Prostate gland (tissue), 2 donors: ENCODE measurements at regions not wholly inside any gene's neighbourhood (a gene's known extent, or its start where the extent isn't known, plus 50 kb on each side); places are given as distances from the start of the nearest gene placed in this dataset.

ENCODE experiments used
- POLR2A ChIP-seq: fragments of 450-650 bp; IDR thresholded peaks from one replicate; pipeline ENCODE4 v1.6.1; 2016; ENCODE audit warnings: antibody characterized with exemption, mild to moderate bottlenecking
- TF ChIP-seq, protein P1 (sequence below), 4 experiments: fragments of 200-600 bp in 2 of 4; fragments of 450-650 bp in 2 of 4; sonication (generic) in 2 of 4; IDR thresholded peaks; 1 replicate in 3 of 4; 2 replicates in 1 of 4; pipeline ENCODE4 v1.5.1; 2016 to 2019; ENCODE audit warnings: antibody characterized with exemption in 4 of 4, mild to moderate bottlenecking in 2 of 4, moderate library complexity in 2 of 4

DNA sequence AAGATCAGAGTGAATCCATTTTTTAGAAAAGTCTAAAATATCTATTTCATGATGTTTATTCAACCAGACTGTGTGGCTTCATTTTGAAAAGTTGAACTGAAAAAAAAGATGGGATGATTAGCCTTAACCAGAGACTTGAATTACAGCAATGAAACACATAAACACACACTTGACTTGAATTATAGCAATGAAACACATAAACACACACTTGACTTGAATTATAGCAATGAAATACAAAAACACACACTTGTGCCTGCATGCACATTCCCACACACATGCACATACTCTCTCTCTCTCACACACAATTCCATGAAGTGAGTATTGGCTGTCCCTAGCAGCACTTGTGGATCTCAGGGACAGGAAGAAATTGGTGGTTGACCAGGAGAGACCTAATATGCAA lies 286.8 kb downstream of the USP46 start:
- TF ChIP-seq, protein P1, sequence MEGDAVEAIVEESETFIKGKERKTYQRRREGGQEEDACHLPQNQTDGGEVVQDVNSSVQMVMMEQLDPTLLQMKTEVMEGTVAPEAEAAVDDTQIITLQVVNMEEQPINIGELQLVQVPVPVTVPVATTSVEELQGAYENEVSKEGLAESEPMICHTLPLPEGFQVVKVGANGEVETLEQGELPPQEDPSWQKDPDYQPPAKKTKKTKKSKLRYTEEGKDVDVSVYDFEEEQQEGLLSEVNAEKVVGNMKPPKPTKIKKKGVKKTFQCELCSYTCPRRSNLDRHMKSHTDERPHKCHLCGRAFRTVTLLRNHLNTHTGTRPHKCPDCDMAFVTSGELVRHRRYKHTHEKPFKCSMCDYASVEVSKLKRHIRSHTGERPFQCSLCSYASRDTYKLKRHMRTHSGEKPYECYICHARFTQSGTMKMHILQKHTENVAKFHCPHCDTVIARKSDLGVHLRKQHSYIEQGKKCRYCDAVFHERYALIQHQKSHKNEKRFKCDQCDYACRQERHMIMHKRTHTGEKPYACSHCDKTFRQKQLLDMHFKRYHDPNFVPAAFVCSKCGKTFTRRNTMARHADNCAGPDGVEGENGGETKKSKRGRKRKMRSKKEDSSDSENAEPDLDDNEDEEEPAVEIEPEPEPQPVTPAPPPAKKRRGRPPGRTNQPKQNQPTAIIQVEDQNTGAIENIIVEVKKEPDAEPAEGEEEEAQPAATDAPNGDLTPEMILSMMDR (IDR thresholded peaks at IDR 0.05), result no peak
- TF ChIP-seq POLR2A, result no peak
